Liver (tissue), 7 donors: ENCODE measurements at regions not wholly inside any gene's neighbourhood (a gene's known extent, or its start where the extent isn't known, plus 50 kb on each side); places are given as distances from the start of the nearest gene placed in this dataset.
"Not testable (repeated sequence)": the region's sequence is repeated elsewhere in the genome, so short reads cannot be mapped to it uniquely, and the experiment has no call there.

Experiments
- DNase-seq: peaks from one replicate; pipeline ENCODE4 v3.0.0-alpha.2; 2017; ENCODE audit warnings: low spot score
- H3K27ac ChIP-seq, 2 donors: one replicate each; pipeline ENCODE4 v1.7.0; 2013; ENCODE audit warnings: inconsistent platforms in 2 of 2, low read length in 2 of 2, control low read depth in 1 of 2, low read depth in 1 of 2, mild to moderate bottlenecking in 1 of 2
- H3K27me3 ChIP-seq, 4 donors: one replicate each; pipeline versions ENCODE4 v1.6.1 to v1.7.0; 2013; ENCODE audit warnings: low read length in 3 of 4, inconsistent platforms in 1 of 4, mild to moderate bottlenecking in 1 of 4, moderate library complexity in 1 of 4; ENCODE audit not compliant: control insufficient read depth in 4 of 4, insufficient read depth in 4 of 4
- H3K36me3 ChIP-seq, 4 donors: one replicate each; pipeline versions ENCODE4 v1.6.1 to v1.7.0; 2013; ENCODE audit warnings: low read length in 3 of 4, mild to moderate bottlenecking in 3 of 4, low read depth in 1 of 4, moderate library complexity in 1 of 4; ENCODE audit not compliant: control insufficient read depth in 4 of 4, insufficient read depth in 3 of 4
- H3K4me1 ChIP-seq, 4 donors: one replicate each; pipeline versions ENCODE4 v1.6.1 to v1.7.0; 2013; ENCODE audit warnings: low read length in 3 of 4, mild to moderate bottlenecking in 3 of 4, moderate library complexity in 1 of 4; ENCODE audit not compliant: control insufficient read depth in 4 of 4, insufficient read depth in 4 of 4
- H3K4me3 ChIP-seq, 3 donors: one replicate each; pipeline versions ENCODE4 v1.6.1 to v1.7.0; 2013; ENCODE audit warnings: low read length in 3 of 3, control low read depth in 1 of 3, low read depth in 1 of 3, mild to moderate bottlenecking in 1 of 3
- H3K9ac ChIP-seq, 2 donors: one replicate each; pipeline ENCODE4 v1.7.0; 2013; ENCODE audit warnings: low read length in 2 of 2, mild to moderate bottlenecking in 2 of 2, moderate library complexity in 2 of 2, control low read depth in 1 of 2, low read depth in 1 of 2
- H3K9me3 ChIP-seq, 4 donors: one replicate each; pipeline versions ENCODE4 v1.6.1 to v1.7.0; 2013; ENCODE audit warnings: low read length in 3 of 4; ENCODE audit not compliant: control insufficient read depth in 4 of 4
- FOXA1 ChIP-seq: IDR thresholded peaks from 2 replicates; pipeline ENCODE4 v1.6.1; 2016; ENCODE audit warnings: antibody characterized with exemption
- FOXA2 ChIP-seq: IDR thresholded peaks from 2 replicates; pipeline ENCODE4 v1.6.1; 2016; ENCODE audit warnings: antibody characterized with exemption
- GABPA ChIP-seq, 2 donors: IDR thresholded peaks in 1 of 2; conservative IDR thresholded peaks in 1 of 2; 2 replicates each; pipeline ENCODE4 v1.6.1; 2016; ENCODE audit warnings: antibody characterized with exemption in 2 of 2, mild to moderate bottlenecking in 1 of 2, moderate library complexity in 1 of 2
- HNF4A ChIP-seq, 2 donors: conservative IDR thresholded peaks; 2 replicates each; pipeline ENCODE4 v1.6.1; 2016; ENCODE audit warnings: antibody characterized with exemption in 2 of 2, mild to moderate bottlenecking in 2 of 2
- HNF4G ChIP-seq: IDR thresholded peaks from 2 replicates; pipeline ENCODE4 v1.6.1; 2016; ENCODE audit warnings: antibody characterized with exemption
- JUND ChIP-seq, 2 donors: IDR thresholded peaks; 2 replicates each; pipeline ENCODE4 v1.6.1; 2016; ENCODE audit warnings: antibody characterized with exemption in 2 of 2
- SP1 ChIP-seq: IDR thresholded peaks from 2 replicates; pipeline ENCODE4 v1.6.1; 2018; ENCODE audit warnings: antibody characterized with exemption, mild to moderate bottlenecking
- TAF1 ChIP-seq: conservative IDR thresholded peaks from 2 replicates; pipeline ENCODE4 v1.6.1; 2016; ENCODE audit warnings: antibody characterized with exemption, mild to moderate bottlenecking
- ZBTB33 ChIP-seq: IDR thresholded peaks from 2 replicates; pipeline ENCODE4 v1.6.1; 2016; ENCODE audit warnings: antibody characterized with exemption
- WGBS: extraction: QIAGEN DNeasy Blood & Tissue Kit; methylation state at CpG from one replicate; pipeline ENCODE4 v1.1.7; 2013; 5-methylcytosine and 5-hydroxymethylcytosine counted together
- TF ChIP-seq, protein P1 (sequence below): IDR thresholded peaks from 2 replicates; pipeline ENCODE4 v1.6.1; 2016; ENCODE audit warnings: antibody characterized with exemption
- donor health status: healthy.
- donor health status: healthy.
- donor health status: healthy.
- donor health status: healthy.

- WGBS, result 86% methylated on average over 4 of the region's 4 CpGs
- TF ChIP-seq HNF4A (conservative IDR thresholded peaks at IDR 0.05) (no peak), HNF4G (no peak), FOXA1 (no peak), ZBTB33 (no peak), TAF1 (no peak), FOXA2 (no peak), JUND (IDR thresholded peaks at IDR 0.05) (no peak)
- H3K4me1 ChIP-seq, result peaks cover 0 to 2% (median 0%) of the 10 kb centered on the region in 4 donors
Observed at GRCh38 chr21:35159881-35160280, 110.8 kb upstream of the RUNX1 start.

GRCh38 chr21:35157374-35157773 lies 108.3 kb upstream of the RUNX1 start:
- H3K36me3 ChIP-seq, H3K9ac ChIP-seq, DNase-seq, H3K4me1 ChIP-seq, H3K9me3 ChIP-seq, H3K27me3 ChIP-seq, H3K27ac ChIP-seq, H3K4me3 ChIP-seq: not testable (repeated sequence)
- whole genome bisulfite sequencing, result 96% methylated on average over 1 of the region's 1 CpG

More at GRCh38 chr21:35159881-35160280, 110.8 kb upstream of the RUNX1 start:
- Histone ChIP-seq H3K27ac (no peak overlapping the region), H3K9me3 (no peaks in the 10 kb centered on the region), H3K9ac (no peak overlapping the region), H3K4me3 (no peak overlapping the region), H3K27me3 (no peaks in the 10 kb centered on the region), H3K36me3 (no peaks in the 10 kb centered on the region)
- no peak for DNase-seq

DNA sequence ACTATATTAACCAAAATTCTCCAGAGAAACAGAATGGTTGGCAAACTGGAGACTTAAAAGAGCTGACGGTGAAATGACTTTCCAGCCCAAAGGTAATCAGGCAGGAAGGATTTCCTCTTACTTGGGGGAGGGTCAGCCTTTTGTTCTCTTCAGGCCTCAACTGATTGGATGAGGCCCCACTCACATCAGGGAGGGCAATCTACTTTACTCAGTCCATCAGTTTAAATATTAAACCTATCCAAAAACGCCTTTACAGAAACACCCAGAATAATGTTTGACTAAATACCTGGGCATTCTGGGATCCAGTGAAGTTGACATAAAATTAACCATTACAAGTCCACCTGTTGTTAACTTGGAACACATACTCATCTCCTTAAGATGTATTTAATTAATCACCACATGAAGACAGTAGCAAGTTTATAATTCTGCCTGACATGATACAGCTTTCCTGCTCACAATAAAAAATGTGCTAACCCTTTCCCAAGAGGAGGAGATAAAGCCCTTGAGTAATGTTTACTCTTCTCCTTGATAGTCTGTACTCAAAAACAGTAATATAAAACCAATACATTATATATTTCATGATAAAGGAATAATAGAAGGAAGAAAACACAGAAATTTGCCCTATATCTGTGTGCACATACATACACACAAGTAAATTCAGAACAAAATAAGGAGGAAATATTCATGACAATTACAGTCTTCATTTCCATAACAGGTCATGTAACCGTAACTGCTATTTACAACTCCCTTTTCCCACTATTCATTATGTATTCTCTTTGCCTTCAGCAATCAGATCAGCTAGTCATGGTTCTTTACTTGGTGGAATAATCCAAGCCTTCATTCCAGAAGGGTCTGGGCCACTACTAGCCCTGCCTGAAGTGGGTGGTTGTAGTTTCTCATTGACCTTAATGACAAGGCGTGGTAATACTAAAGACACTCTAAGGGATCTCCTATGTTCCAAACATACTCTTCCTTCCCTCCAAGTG lies 107.5 kb upstream of the RUNX1 start:
- H3K9me3 ChIP-seq, result no peaks in the 10 kb centered on the region
- DNase-seq, result no peak
- no peak overlapping the region for H3K27ac ChIP-seq
- no peak overlapping the region for H3K4me3 ChIP-seq
- no peak overlapping the region for H3K9ac ChIP-seq
- 62% methylated on average over 4 of the region's 4 CpGs for WGBS
- H3K27me3 ChIP-seq, result no peaks in the 10 kb centered on the region
- H3K4me1 ChIP-seq, result peaks cover 0 to 2% (median 0%) of the 10 kb centered on the region in 4 donors
- H3K36me3 ChIP-seq, result no peaks in the 10 kb centered on the region
- TF ChIP-seq HNF4G, result no peak
- TF ChIP-seq JUND (IDR thresholded peaks at IDR 0.05), result no peak
- TF ChIP-seq, protein P1, sequence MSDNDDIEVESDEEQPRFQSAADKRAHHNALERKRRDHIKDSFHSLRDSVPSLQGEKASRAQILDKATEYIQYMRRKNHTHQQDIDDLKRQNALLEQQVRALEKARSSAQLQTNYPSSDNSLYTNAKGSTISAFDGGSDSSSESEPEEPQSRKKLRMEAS, result no peak
- TF ChIP-seq SP1, result peak; percentile 37
- TF ChIP-seq GABPA (IDR thresholded peaks at IDR 0.05 in 1 of 2, conservative IDR thresholded peaks at IDR 0.05 in 1 of 2), result no peak
- TF ChIP-seq ZBTB33, result no peak
